Duodenal mucosa (tissue), 2 donors: ENCODE measurements at regions not wholly inside any gene's neighbourhood (a gene's known extent, or its start where the extent isn't known, plus 50 kb on each side); places are given as distances from the start of the nearest gene placed in this dataset.

Experiments used
- H3K27ac ChIP-seq: one replicate; pipeline ENCODE4 v1.7.0; 2013; ENCODE audit warnings: low read depth, low read length
- H3K27me3 ChIP-seq, 2 donors: one replicate each; pipeline ENCODE4 v1.7.0; 2013; ENCODE audit warnings: low read length in 2 of 2, control low read depth in 1 of 2; ENCODE audit not compliant: insufficient read depth in 2 of 2, control insufficient read depth in 1 of 2
- H3K36me3 ChIP-seq, 2 donors: one replicate each; pipeline ENCODE4 v1.7.0; 2013; ENCODE audit warnings: low read length in 2 of 2, control low read depth in 1 of 2; ENCODE audit not compliant: insufficient read depth in 2 of 2, control insufficient read depth in 1 of 2
- H3K4me1 ChIP-seq, 2 donors: one replicate each; pipeline ENCODE4 v1.7.0; 2013; ENCODE audit warnings: low read length in 2 of 2, control low read depth in 1 of 2; ENCODE audit not compliant: insufficient read depth in 2 of 2, control insufficient read depth in 1 of 2
- H3K4me3 ChIP-seq, 2 donors: one replicate each; pipeline ENCODE4 v1.7.0; 2013; ENCODE audit warnings: low read length in 2 of 2, low read depth in 1 of 2
- H3K9ac ChIP-seq, 2 donors: one replicate each; pipeline ENCODE4 v1.7.0; 2013; ENCODE audit warnings: low read length in 2 of 2, low read depth in 1 of 2
- H3K9me3 ChIP-seq, 2 donors: one replicate each; pipeline ENCODE4 v1.7.0; 2013; ENCODE audit warnings: low read length in 2 of 2, control low read depth in 1 of 2; ENCODE audit not compliant: control insufficient read depth in 1 of 2

DNA sequence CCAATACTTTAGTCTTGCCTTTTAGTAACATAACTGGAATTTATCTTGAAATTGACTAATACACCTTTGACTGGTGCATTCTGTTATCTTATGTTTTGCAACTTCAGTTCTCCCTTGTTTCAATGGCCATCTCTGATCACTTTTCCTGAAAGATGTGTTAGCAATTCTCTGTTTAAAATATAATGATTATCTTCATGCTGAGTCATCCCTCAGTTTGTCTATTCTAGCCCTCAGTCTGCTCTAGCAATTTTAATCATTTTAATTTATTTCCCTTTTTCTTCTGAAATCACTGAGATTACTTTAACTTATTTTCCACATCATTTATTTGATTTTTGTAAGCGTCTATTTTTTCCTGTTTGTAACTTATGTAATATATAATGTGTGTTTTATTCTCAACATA lies 221.9 kb upstream of the PDGFD start:
- H3K9ac ChIP-seq, result no peak overlapping the region
- no peaks in the 10 kb centered on the region for H3K27me3 ChIP-seq
- H3K27ac ChIP-seq, result no peak overlapping the region
- no peaks in the 10 kb centered on the region for H3K4me1 ChIP-seq
- H3K9me3 ChIP-seq, result no peaks in the 10 kb centered on the region
- no peaks in the 10 kb centered on the region for H3K36me3 ChIP-seq
- no peak overlapping the region for H3K4me3 ChIP-seq

DNA sequence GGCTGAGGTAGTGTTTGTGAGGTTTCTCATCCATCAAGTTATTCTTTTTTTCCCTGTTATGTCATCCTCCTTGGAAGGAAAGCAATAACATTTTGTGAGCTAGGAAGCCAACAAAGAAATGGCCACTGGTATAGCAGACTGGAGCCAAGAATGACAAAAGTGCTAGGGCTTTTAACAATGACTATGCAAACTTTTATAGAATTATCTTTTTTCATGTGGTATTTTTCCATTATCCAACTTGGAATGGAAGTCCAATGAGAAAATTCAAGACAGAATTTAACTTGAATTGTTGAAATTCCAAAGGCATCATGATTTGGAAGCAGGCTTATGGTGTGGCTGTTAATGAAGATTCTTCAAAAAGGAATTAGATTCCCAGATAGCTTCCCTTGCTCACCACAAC lies 216.4 kb upstream of the PDGFD start:
- Histone ChIP-seq H3K4me1 (no peaks in the 10 kb centered on the region), H3K9me3 (no peaks in the 10 kb centered on the region), H3K36me3 (no peaks in the 10 kb centered on the region), H3K9ac (no peak overlapping the region), H3K4me3 (no peak overlapping the region), H3K27ac (no peak overlapping the region), H3K27me3 (no peaks in the 10 kb centered on the region)

DNA sequence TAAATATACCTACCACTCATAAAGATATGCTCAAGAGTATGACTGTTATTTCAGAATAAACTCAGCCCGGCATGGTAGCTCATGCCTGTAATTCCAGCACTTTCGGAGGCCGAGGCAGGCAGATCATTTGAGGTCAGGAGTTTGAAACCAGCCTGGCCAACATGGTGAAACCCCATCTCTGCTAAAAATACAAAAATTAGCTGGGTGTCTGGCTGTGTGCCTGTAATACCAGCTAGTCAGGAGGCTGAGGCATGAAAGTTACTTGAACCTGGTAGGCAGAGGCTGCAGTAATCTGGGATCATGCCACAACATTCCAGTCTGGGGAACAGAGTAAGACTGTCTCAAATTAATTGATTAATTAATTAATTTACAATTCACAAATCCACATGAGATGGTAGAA lies 208.2 kb upstream of the PDGFD start:
- Histone ChIP-seq H3K4me3 (no peak overlapping the region), H3K27ac (no peak overlapping the region), H3K36me3 (no peaks in the 10 kb centered on the region), H3K9ac (no peak overlapping the region), H3K27me3 (no peaks in the 10 kb centered on the region), H3K9me3 (peaks cover 3 to 8% of the 10 kb centered on the region in 2 donors), H3K4me1 (no peaks in the 10 kb centered on the region)

DNA sequence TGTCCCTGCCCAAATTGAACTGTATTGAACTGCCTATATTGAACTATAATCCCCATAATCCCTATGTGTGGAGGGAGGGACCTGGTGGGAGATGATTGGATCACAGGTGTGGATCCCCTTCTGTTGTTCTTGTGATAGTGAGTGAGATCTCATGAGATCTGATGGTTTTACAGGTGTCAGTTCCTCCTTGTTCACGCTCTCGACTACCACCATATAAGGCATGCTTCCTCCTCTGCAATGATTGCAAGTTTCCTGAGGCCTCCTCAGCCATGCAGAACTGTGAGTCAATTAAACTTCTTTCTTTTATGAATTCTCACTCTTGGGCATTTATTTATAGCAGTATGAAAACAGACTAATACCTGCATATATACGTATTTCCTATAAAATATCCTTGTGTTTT lies 206.5 kb upstream of the PDGFD start:
- no peaks in the 10 kb centered on the region for H3K36me3 ChIP-seq
- H3K4me1 ChIP-seq, result no peaks in the 10 kb centered on the region
- no peaks in the 10 kb centered on the region for H3K27me3 ChIP-seq
- H3K4me3 ChIP-seq, result no peak overlapping the region
- no peak overlapping the region for H3K9ac ChIP-seq
- peaks cover 3 to 8% of the 10 kb centered on the region in 2 donors for H3K9me3 ChIP-seq
- H3K27ac ChIP-seq, result no peak overlapping the region

DNA sequence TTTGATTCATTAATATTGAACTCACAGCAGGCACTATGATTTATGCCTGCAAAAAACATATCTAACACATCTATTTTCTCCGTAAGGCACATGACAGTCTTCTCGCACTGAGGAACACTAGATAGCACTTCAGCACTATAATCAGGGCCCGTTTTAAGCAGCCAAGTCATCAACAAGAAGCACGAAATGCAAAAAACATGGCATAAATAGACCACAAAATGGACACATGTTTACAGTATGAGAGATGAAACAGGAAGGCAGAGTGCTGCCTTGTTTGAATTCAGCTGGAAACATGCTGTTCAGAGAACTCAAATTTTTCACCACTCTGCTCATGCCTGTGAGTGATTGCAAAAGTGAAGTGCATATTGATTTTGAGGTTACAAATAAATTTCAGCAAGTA lies 205.8 kb upstream of the PDGFD start:
- Histone ChIP-seq H3K27ac (no peak overlapping the region), H3K4me1 (no peaks in the 10 kb centered on the region), H3K36me3 (no peaks in the 10 kb centered on the region), H3K27me3 (no peaks in the 10 kb centered on the region), H3K9ac (no peak overlapping the region), H3K4me3 (no peak overlapping the region), H3K9me3 (peaks cover 3 to 8% of the 10 kb centered on the region in 2 donors)

DNA sequence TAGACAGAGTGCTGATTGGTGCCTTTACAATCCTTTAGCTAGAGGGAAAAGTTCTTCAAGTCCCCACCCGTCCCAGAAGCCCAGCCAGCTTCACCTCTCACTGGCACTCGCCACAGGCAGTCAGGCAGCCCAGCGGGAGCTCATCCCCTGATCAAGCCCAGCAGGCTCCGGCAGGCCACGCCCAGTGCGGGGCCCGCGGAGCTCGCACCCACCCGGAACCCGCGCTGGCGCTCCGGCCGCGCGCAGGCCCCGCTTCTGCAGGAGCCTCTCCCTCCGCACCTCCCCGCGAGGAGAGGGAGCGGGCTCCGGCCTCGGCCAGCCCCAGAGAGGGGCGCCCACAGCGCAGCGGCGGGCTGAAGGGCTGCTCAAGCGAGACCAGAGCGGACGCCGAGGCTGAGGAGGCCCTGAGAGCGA lies 202.4 kb upstream of the PDGFD start:
- no peak overlapping the region for H3K27ac ChIP-seq
- no peaks in the 10 kb centered on the region for H3K27me3 ChIP-seq
- no peaks in the 10 kb centered on the region for H3K36me3 ChIP-seq
- H3K9me3 ChIP-seq, result no peaks in the 10 kb centered on the region
- H3K4me1 ChIP-seq, result no peaks in the 10 kb centered on the region
- no peak overlapping the region for H3K9ac ChIP-seq
- no peak overlapping the region for H3K4me3 ChIP-seq

DNA sequence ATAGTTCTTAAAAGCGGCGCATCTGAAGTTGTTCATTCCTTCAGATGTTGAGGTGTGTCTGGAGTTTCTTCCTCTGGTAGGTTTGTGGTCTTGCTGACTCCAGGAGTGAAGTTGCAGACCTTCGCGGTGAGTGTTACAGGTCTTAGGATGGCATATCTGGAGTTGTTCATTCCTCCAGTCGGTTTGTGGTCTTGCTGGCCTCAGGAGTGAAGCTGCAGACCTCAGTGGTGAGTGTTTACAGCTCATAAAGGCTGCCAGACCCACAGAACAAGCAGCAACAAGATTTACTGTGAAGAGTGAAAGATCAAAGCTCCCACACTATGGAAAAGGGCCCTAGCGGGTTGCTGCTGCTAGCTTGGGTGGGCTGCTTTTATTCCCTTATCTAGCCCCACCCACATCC lies 201.7 kb upstream of the PDGFD start:
- H3K9ac ChIP-seq, result no peak overlapping the region
- H3K4me1 ChIP-seq, result no peaks in the 10 kb centered on the region
- H3K4me3 ChIP-seq, result no peak overlapping the region
- H3K9me3 ChIP-seq, result no peaks in the 10 kb centered on the region
- no peaks in the 10 kb centered on the region for H3K36me3 ChIP-seq
- no peak overlapping the region for H3K27ac ChIP-seq
- no peaks in the 10 kb centered on the region for H3K27me3 ChIP-seq

DNA sequence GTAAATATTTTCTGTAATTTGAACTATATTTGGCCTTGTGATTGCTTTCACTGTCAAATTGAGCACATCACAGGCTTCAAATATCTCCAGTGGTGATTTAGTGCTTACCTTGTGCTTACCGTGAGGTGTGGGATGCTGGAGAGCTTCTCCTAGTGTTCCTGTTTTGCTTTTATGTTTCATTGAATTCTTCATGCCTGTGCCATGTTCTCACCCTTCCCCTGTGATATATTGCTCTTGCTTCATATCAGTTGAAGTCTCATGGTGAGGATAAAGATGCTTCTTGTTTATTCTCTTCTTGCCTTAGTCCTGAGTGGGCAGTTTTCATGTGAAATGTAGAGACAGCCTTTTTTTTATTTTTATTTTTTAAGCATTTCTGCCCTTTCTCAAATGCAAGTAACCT lies 198.0 kb upstream of the PDGFD start:
- Histone ChIP-seq H3K9me3 (no peaks in the 10 kb centered on the region), H3K36me3 (no peaks in the 10 kb centered on the region), H3K27ac (no peak overlapping the region), H3K4me1 (no peaks in the 10 kb centered on the region), H3K4me3 (no peak overlapping the region), H3K9ac (no peak overlapping the region), H3K27me3 (no peaks in the 10 kb centered on the region)

DNA sequence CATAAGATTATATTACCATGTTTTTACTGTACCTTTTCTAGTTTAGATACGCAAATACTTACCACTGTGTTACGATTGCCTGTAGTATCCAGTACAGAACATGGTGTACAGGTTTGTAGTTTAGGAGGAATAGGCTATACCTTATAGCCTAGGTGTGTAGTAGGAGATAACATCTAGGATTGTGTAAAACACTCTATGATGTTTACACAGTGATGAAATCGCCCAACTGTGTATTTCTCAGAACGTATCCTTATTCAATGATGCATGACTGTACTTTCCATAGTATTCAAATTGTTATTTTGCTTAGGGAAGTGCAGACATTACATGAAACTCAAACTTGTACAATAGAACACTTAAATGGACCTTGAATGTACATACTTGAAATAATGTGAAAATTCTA lies 188.1 kb upstream of the PDGFD start:
- H3K4me3 ChIP-seq, result no peak overlapping the region
- H3K9ac ChIP-seq, result no peak overlapping the region
- H3K27ac ChIP-seq, result no peak overlapping the region
- H3K36me3 ChIP-seq, result no peaks in the 10 kb centered on the region
- peaks cover 6 to 8% of the 10 kb centered on the region in 2 donors for H3K9me3 ChIP-seq
- H3K4me1 ChIP-seq, result no peaks in the 10 kb centered on the region
- no peaks in the 10 kb centered on the region for H3K27me3 ChIP-seq

DNA sequence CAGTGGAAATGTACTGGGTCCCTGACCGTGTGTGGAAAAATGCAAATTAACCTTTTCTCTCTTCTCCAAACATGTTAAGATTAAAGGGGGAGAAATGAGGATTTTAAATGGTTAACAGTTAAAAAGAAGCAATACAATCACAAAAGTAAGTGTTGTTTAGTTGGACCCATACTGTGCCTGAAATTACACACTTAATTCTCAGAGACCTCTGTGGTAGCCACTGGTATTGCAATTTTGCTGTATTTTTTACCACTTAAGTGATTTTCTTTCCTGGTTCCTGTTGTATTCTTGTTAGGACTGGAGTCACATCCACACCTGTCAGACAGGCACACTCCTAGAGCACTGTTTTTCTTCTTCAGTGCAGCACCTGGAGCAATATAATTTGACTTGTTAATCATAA lies 179.6 kb upstream of the PDGFD start:
- Histone ChIP-seq H3K36me3 (no peaks in the 10 kb centered on the region), H3K4me1 (no peaks in the 10 kb centered on the region), H3K27me3 (no peaks in the 10 kb centered on the region), H3K9me3 (no peaks in the 10 kb centered on the region), H3K4me3 (no peak overlapping the region), H3K9ac (no peak overlapping the region), H3K27ac (no peak overlapping the region)

DNA sequence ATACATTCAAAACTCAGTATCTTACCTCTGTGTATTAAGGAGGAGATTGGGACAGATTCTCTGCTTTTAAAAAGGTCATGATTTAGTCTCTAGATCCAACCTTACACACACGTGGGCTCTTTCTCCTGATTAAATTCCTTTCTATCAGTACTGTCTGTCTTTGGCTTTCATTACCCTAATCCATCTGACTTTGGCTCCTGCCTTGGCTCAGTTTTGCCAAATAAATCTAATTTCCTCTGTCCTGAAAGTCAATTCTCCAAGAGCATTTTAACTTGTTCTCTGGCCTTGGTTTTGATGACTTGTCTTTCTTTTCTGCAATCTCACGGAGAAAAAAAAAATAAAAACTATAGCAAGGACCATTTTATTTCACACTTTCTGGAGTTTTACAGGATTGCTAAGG lies 176.6 kb upstream of the PDGFD start:
- Histone ChIP-seq H3K36me3 (no peaks in the 10 kb centered on the region), H3K9me3 (no peaks in the 10 kb centered on the region), H3K27ac (no peak overlapping the region), H3K27me3 (no peaks in the 10 kb centered on the region), H3K4me1 (no peaks in the 10 kb centered on the region), H3K4me3 (no peak overlapping the region), H3K9ac (no peak overlapping the region)
